ENCODE measurements at regions not wholly inside any gene's neighbourhood (a gene's known extent, or its start where the extent isn't known, plus 50 kb on each side); places are given as distances from the start of the nearest gene placed in this dataset. TPM values are rescaled to one million over a fixed set of nuclear protein-coding genes. Genes with fewer than 3 reads are reported as not detected.

Small RNA genes lying in the stretch of these regions (microRNA-seq; reads per million reads assigned to microRNA genes)
- gene MIR4455: not detected

Measured in mesothelial cell of epicardium (in vitro differentiated cells).